ENCODE measurements at regions not wholly inside any gene's neighbourhood (a gene's known extent, or its start where the extent isn't known, plus 50 kb on each side); places are given as distances from the start of the nearest gene placed in this dataset.
"Not testable (repeated sequence)": the region's sequence is repeated elsewhere in the genome, so short reads cannot be mapped to it uniquely, and the experiment has no call there.

GRCh38 chr21:38114717-38115333, 142.0 kb upstream of the KCNJ15 start:
- DNase-seq (ENCODE audit: low read depth in 2 of 2), result no peak

GRCh38 chr21:38115870-38116269, 140.9 kb upstream of the KCNJ15 start:
- DNase-seq (ENCODE audit: low read depth in 2 of 2), result no peak

- no peak for DNase-seq (ENCODE audit: low read depth in 2 of 2)
Observed at GRCh38 chr21:38119793-38120192, 137.0 kb upstream of the KCNJ15 start.

GRCh38 chr21:38120679-38120983, 136.2 kb upstream of the KCNJ15 start:
- DNase-seq (ENCODE audit: low read depth in 2 of 2), result not testable (repeated sequence)

GRCh38 chr21:38120984-38121855, 135.6 kb upstream of the KCNJ15 start:
- no peak for DNase-seq (ENCODE audit: low read depth in 2 of 2)

- no peak for DNase-seq (ENCODE audit: low read depth in 2 of 2)
Observed at GRCh38 chr21:38121888-38122720, 134.7 kb upstream of the KCNJ15 start.

GRCh38 chr21:38123626-38124025, 133.2 kb upstream of the KCNJ15 start:
- DNase-seq (ENCODE audit: low read depth in 2 of 2), result no peak

- peak in 1 of 2 donors; percentile 8 for DNase-seq (ENCODE audit: low read depth in 2 of 2)
Observed at GRCh38 chr21:38126666-38127303, 130.0 kb upstream of the KCNJ15 start.

- DNase-seq (ENCODE audit: low read depth in 2 of 2), result no peak
Observed at GRCh38 chr21:38129711-38130110, 127.1 kb upstream of the KCNJ15 start.

- no peak for DNase-seq (ENCODE audit: low read depth in 2 of 2)
Observed at GRCh38 chr21:38133240-38133639, 123.6 kb upstream of the KCNJ15 start.

GRCh38 chr21:38134084-38134873, 122.5 kb upstream of the KCNJ15 start:
- DNase-seq (ENCODE audit: low read depth in 2 of 2), result no peak

- DNase-seq (ENCODE audit: low read depth in 2 of 2), result no peak
Observed at GRCh38 chr21:38136201-38136600, 120.6 kb upstream of the KCNJ15 start.

- DNase-seq (ENCODE audit: low read depth in 2 of 2), result no peak
Observed at GRCh38 chr21:38139380-38140168, 117.2 kb upstream of the KCNJ15 start.

GRCh38 chr21:38140207-38140903, 116.4 kb upstream of the KCNJ15 start:
- no peak for DNase-seq (ENCODE audit: low read depth in 2 of 2)

- DNase-seq (ENCODE audit: low read depth in 2 of 2), result no peak
Observed at GRCh38 chr21:38142224-38142623, 114.6 kb upstream of the KCNJ15 start.

- DNase-seq (ENCODE audit: low read depth in 2 of 2), result no peak
Observed at GRCh38 chr21:38144193-38144592, 112.6 kb upstream of the KCNJ15 start.

- no peak for DNase-seq (ENCODE audit: low read depth in 2 of 2)
Observed at GRCh38 chr21:38145104-38145503, 111.7 kb upstream of the KCNJ15 start.

- no peak for DNase-seq (ENCODE audit: low read depth in 2 of 2)
Observed at GRCh38 chr21:38147391-38147790, 109.4 kb upstream of the KCNJ15 start.

- DNase-seq (ENCODE audit: low read depth in 2 of 2), result no peak
Observed at GRCh38 chr21:38148046-38148445, 108.7 kb upstream of the KCNJ15 start.

All from stimulated activated CD8-positive, alpha-beta memory T cell treated with anti-CD3 and anti-CD28 coated beads, Interleukin-7, amount 100 ng/mL, for 4 hours (primary cell).